ENCODE measurements at regions not wholly inside any gene's neighbourhood (a gene's known extent, or its start where the extent isn't known, plus 50 kb on each side); places are given as distances from the start of the nearest gene placed in this dataset.

DNA sequence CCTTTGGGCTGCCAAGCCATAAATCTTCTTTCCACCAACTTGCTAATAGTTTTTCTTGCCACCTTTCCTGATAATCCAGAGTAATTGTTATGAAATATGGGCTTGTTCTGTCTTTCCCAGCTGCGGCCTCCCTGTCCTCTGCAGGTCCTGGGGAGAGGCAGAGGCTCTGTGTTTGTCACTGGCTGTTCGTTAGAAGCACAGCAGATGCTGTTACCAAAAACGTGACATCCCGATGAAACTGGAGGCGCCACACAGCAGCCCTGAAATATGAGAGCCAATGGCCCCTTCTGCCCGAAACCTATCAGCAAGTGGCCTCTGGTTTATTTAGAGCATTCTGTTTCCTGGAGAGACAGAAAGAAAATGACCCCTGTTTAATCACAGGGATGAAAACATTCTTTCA, 115.1 kb upstream of the ANKFN1 start:
- Histone ChIP-seq H2AFZ (no peak overlapping the region), H3K4me2 (no peak overlapping the region), H3K4me1 (ENCODE audit: insufficient read depth) (no peaks in the 10 kb centered on the region), H3K27me3 (no peaks in the 10 kb centered on the region), H3K27ac (no peak overlapping the region), H3K9me3 (ENCODE audit: low read depth) (no peaks in the 10 kb centered on the region), H3K79me2 (no peaks in the 10 kb centered on the region), H4K20me1 (ENCODE audit: insufficient read depth, poor library complexity, severe bottlenecking) (no peaks in the 10 kb centered on the region), H3K36me3 (replicated peaks; ENCODE audit: insufficient read depth, low read depth) (no peaks in the 10 kb centered on the region), H3K4me3 (no peak overlapping the region), H3K9me2 (replicated peaks; ENCODE audit: insufficient read depth) (no peaks in the 10 kb centered on the region)
- no peak for TF ChIP-seq EZH2 (IDR thresholded peaks at IDR 0.05; ENCODE audit: borderline replicate concordance)
- DNase-seq (ENCODE audit: low spot score) = no peak
- 84% methylated on average over 6 of the region's 6 CpGs for WGBS (ENCODE audit: low lambda C conversion rate, missing lambda C conversion rate)

DNA sequence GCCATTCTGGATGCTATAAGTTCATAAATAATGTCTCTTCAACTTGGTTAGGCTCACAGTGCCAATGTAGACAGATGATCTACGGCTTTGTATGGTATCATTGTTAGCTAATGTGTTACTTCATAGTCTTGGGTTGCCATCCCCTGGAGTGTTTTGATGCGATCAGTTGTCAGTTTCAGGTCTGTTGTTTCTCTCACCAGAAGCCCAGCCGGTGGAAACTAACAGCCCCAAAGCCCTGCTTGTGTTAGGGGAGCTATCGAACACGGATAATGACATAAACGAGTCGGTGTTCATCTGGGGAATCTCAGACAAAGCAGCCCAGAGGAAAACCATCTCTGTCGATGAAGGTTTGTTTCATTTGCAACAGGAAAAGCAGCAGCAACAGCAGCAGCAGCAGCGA, 107.4 kb upstream of the ANKFN1 start:
- Histone ChIP-seq H3K79me2 (no peaks in the 10 kb centered on the region), H3K36me3 (replicated peaks; ENCODE audit: insufficient read depth, low read depth) (no peaks in the 10 kb centered on the region), H2AFZ (no peak overlapping the region), H4K20me1 (ENCODE audit: insufficient read depth, poor library complexity, severe bottlenecking) (no peaks in the 10 kb centered on the region), H3K9me2 (replicated peaks; ENCODE audit: insufficient read depth) (no peaks in the 10 kb centered on the region), H3K27ac (no peak overlapping the region), H3K4me3 (no peak overlapping the region), H3K4me2 (no peak overlapping the region), H3K9me3 (ENCODE audit: low read depth) (no peaks in the 10 kb centered on the region), H3K4me1 (ENCODE audit: insufficient read depth) (no peaks in the 10 kb centered on the region), H3K27me3 (peaks cover 18% of the 10 kb centered on the region)
- no peak for DNase-seq (ENCODE audit: low spot score)
- TF ChIP-seq EZH2 (IDR thresholded peaks at IDR 0.05; ENCODE audit: borderline replicate concordance) (no peak), EZH2phosphoT487 (IDR thresholded peaks at IDR 0.05; ENCODE audit: low read depth, severe bottlenecking, unreplicated experiment) (no peak)
- TF ChIP-seq, protein P1, sequence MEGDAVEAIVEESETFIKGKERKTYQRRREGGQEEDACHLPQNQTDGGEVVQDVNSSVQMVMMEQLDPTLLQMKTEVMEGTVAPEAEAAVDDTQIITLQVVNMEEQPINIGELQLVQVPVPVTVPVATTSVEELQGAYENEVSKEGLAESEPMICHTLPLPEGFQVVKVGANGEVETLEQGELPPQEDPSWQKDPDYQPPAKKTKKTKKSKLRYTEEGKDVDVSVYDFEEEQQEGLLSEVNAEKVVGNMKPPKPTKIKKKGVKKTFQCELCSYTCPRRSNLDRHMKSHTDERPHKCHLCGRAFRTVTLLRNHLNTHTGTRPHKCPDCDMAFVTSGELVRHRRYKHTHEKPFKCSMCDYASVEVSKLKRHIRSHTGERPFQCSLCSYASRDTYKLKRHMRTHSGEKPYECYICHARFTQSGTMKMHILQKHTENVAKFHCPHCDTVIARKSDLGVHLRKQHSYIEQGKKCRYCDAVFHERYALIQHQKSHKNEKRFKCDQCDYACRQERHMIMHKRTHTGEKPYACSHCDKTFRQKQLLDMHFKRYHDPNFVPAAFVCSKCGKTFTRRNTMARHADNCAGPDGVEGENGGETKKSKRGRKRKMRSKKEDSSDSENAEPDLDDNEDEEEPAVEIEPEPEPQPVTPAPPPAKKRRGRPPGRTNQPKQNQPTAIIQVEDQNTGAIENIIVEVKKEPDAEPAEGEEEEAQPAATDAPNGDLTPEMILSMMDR (IDR thresholded peaks at IDR 0.05; ENCODE audit: poor library complexity) = no peak
- 61% methylated on average over 9 of the region's 9 CpGs for WGBS (ENCODE audit: low lambda C conversion rate, missing lambda C conversion rate)

DNA sequence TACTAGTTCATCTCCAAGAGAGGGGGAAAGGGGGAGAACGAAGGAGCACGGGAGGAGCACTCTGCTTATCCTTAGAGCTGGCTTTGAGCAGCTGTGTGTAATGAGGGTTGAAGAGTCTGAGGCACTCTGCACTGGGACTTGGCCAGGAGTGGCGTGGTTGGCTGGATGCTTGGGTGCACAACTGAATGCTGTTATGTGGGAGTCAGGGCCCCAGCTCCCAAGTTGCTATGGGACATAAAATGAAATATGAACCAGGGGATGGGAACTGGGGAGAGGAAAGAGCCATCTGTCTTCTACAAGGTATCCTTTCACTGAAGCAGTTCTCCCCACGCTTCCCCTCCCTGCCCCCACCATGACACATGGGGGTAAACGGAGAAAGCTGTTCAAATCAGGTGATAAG, 105.9 kb upstream of the ANKFN1 start:
- Histone ChIP-seq H3K9me3 (ENCODE audit: low read depth) (no peaks in the 10 kb centered on the region), H3K36me3 (replicated peaks; ENCODE audit: insufficient read depth, low read depth) (no peaks in the 10 kb centered on the region), H3K9me2 (replicated peaks; ENCODE audit: insufficient read depth) (no peaks in the 10 kb centered on the region), H4K20me1 (ENCODE audit: insufficient read depth, poor library complexity, severe bottlenecking) (no peaks in the 10 kb centered on the region), H3K4me1 (ENCODE audit: insufficient read depth) (no peaks in the 10 kb centered on the region), H3K4me3 (no peak overlapping the region), H3K4me2 (no peak overlapping the region), H3K27ac (no peak overlapping the region), H3K79me2 (no peaks in the 10 kb centered on the region), H2AFZ (no peak overlapping the region), H3K27me3 (peaks cover 18% of the 10 kb centered on the region)
- no peak for DNase-seq (ENCODE audit: low spot score)
- TF ChIP-seq, protein P1 (IDR thresholded peaks at IDR 0.05; ENCODE audit: poor library complexity) = no peak
- TF ChIP-seq EZH2phosphoT487 (IDR thresholded peaks at IDR 0.05; ENCODE audit: low read depth, severe bottlenecking, unreplicated experiment) (no peak), EZH2 (IDR thresholded peaks at IDR 0.05; ENCODE audit: borderline replicate concordance) (no peak)
- 59% methylated on average over 5 of the region's 5 CpGs for WGBS (ENCODE audit: low lambda C conversion rate, missing lambda C conversion rate)

DNA sequence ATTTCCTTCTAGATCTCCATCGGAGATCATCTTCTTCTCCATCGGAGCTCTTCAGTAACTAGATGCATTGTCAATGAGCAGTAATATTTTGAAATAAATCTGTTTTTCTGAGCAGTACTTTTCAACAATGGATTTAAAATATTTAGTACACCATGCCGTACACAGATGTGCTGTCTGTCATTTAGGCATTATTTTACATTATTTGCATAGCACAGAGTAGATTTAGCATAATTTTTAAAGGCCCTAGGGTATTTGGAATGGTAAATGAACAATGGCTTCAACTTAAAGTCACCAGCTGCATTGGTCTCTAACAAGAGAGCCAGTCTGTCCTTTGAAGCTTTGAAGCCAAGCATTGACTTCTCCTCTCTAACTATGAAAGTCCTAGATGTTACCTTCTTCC, 95.4 kb upstream of the ANKFN1 start:
- no peaks in the 10 kb centered on the region for H3K79me2 ChIP-seq
- H3K27me3 ChIP-seq = no peaks in the 10 kb centered on the region
- H3K36me3 ChIP-seq (replicated peaks; ENCODE audit: insufficient read depth, low read depth) = no peaks in the 10 kb centered on the region
- no peaks in the 10 kb centered on the region for H3K4me1 ChIP-seq (ENCODE audit: insufficient read depth)
- H3K4me2 ChIP-seq = no peak overlapping the region
- no peaks in the 10 kb centered on the region for H3K9me2 ChIP-seq (replicated peaks; ENCODE audit: insufficient read depth)
- H3K9me3 ChIP-seq (ENCODE audit: low read depth) = no peaks in the 10 kb centered on the region
- no peak overlapping the region for H3K27ac ChIP-seq
- H4K20me1 ChIP-seq (ENCODE audit: insufficient read depth, poor library complexity, severe bottlenecking) = no peaks in the 10 kb centered on the region
- no peak overlapping the region for H3K4me3 ChIP-seq
- WGBS (ENCODE audit: low lambda C conversion rate, missing lambda C conversion rate) = 92% methylated on average over 3 of the region's 3 CpGs
- no peak for DNase-seq (ENCODE audit: low spot score)
- no peak overlapping the region for H2AFZ ChIP-seq
- TF ChIP-seq EZH2 (IDR thresholded peaks at IDR 0.05; ENCODE audit: borderline replicate concordance) (no peak), EZH2phosphoT487 (IDR thresholded peaks at IDR 0.05; ENCODE audit: low read depth, severe bottlenecking, unreplicated experiment) (no peak)
- TF ChIP-seq, protein P1 (IDR thresholded peaks at IDR 0.05; ENCODE audit: poor library complexity) = no peak
